ENCODE measurements at regions not wholly inside any gene's neighbourhood (a gene's known extent, or its start where the extent isn't known, plus 50 kb on each side); places are given as distances from the start of the nearest gene placed in this dataset.

- no peak overlapping the region for H3K4me3 ChIP-seq
- in situ Hi-C loops (cut with MboI; ENCODE audit: low pct_ligation_motif_present in 1 of 4, low pct_unique_long_range_greater_than_20kb in 1 of 4, low sequenced_read_pairs in 3 of 4) (no loop called here), intact Hi-C loops (cut with DNase I; ENCODE audit: low total_unique reads) (no loop called here)
- H3K27me3 ChIP-seq = no peaks in the 10 kb centered on the region
- WGBS, 2 donors (ENCODE audit: low coverage in 1 of 2) = 96 to 100% methylated on average over 1 of the region's 1 CpG
- H3K4me1 ChIP-seq = no peaks in the 10 kb centered on the region
- no peaks in the 10 kb centered on the region for H3K9me3 ChIP-seq
- H3K36me3 ChIP-seq = no peaks in the 10 kb centered on the region
- H3K27ac ChIP-seq = no peak overlapping the region
- no peak for DNase-seq
- TF ChIP-seq CTCF (IDR thresholded peaks at IDR 0.05) (no peak), POLR2AphosphoS5 (IDR thresholded peaks at IDR 0.05) (no peak), POLR2A (IDR thresholded peaks at IDR 0.05) (no peak)
These were observed 52.7 kb upstream of the ELL2 start for GRCh38 chr5:96014395-96014794.

GRCh38 chr5:96013254-96013653 is 51.6 kb upstream of the ELL2 start:
- H3K9me3 ChIP-seq = no peaks in the 10 kb centered on the region
- WGBS, 2 donors (ENCODE audit: low coverage in 1 of 2) = 84 to 100% methylated on average over 1 of the region's 1 CpG

GRCh38 chr5:96012399-96012798 is 50.7 kb upstream of the ELL2 start:
- Histone ChIP-seq H3K9me3 (no peaks in the 10 kb centered on the region), H3K4me1 (no peaks in the 10 kb centered on the region), H3K27ac (no peak overlapping the region), H3K27me3 (no peaks in the 10 kb centered on the region), H3K36me3 (no peaks in the 10 kb centered on the region), H3K4me3 (no peak overlapping the region)
- intact Hi-C loops (cut with DNase I; ENCODE audit: low total_unique reads) = no loop called here
- TF ChIP-seq POLR2A (IDR thresholded peaks at IDR 0.05) (no peak), CTCF (IDR thresholded peaks at IDR 0.05) (no peak), EP300 (IDR thresholded peaks at IDR 0.05; ENCODE audit: low read depth) (no peak), POLR2AphosphoS5 (IDR thresholded peaks at IDR 0.05) (no peak)
- in situ Hi-C loops (cut with MboI; ENCODE audit: low pct_ligation_motif_present in 1 of 4, low pct_unique_long_range_greater_than_20kb in 1 of 4, low sequenced_read_pairs in 3 of 4) = no loop called here
- DNase-seq = no peak

More at GRCh38 chr5:96013254-96013653, 51.6 kb upstream of the ELL2 start:
- in situ Hi-C loops (cut with MboI; ENCODE audit: low pct_ligation_motif_present in 1 of 4, low pct_unique_long_range_greater_than_20kb in 1 of 4, low sequenced_read_pairs in 3 of 4) = no loop called here
- TF ChIP-seq POLR2A (IDR thresholded peaks at IDR 0.05) (no peak), POLR2AphosphoS5 (IDR thresholded peaks at IDR 0.05) (no peak)
- H3K27me3 ChIP-seq = no peaks in the 10 kb centered on the region
- H3K27ac ChIP-seq = no peak overlapping the region
- DNase-seq = no peak
- no peak overlapping the region for H3K4me3 ChIP-seq
- H3K36me3 ChIP-seq = no peaks in the 10 kb centered on the region
- H3K4me1 ChIP-seq = no peaks in the 10 kb centered on the region
- intact Hi-C loops (cut with DNase I; ENCODE audit: low total_unique reads) = no loop called here

Small RNA genes in the stretch of these regions (small RNA-seq; reads per million reads assigned to genes)
- 0 reads per million in 4 donors for gene MIR583
- gene RNU6-524P = 0 reads per million in 4 donors
